ENCODE measurements at regions not wholly inside any gene's neighbourhood (a gene's known extent, or its start where the extent isn't known, plus 50 kb on each side); places are given as distances from the start of the nearest gene placed in this dataset.
"Not testable (repeated sequence)": the region's sequence is repeated elsewhere in the genome, so short reads cannot be mapped to it uniquely, and the experiment has no call there.

GRCh38 chr2:117614823-117615534 lies 199.5 kb upstream of the DDX18 start:
- no peaks in the 10 kb centered on the region for H3K4me1 ChIP-seq (ENCODE audit: insufficient read depth, low read length)
- no peak overlapping the region for H3K27ac ChIP-seq (ENCODE audit: low read length)
- no peaks in the 10 kb centered on the region for H3K36me3 ChIP-seq (ENCODE audit: insufficient read depth, low read depth, low read length)
- H3K4me3 ChIP-seq (ENCODE audit: low read length), result no peak overlapping the region
- H3K27me3 ChIP-seq (ENCODE audit: insufficient read depth, low read length), result no peaks in the 10 kb centered on the region
- no peak overlapping the region for H3K9ac ChIP-seq (ENCODE audit: low read depth, low read length)
- H3K9me3 ChIP-seq (ENCODE audit: insufficient read depth, low read depth, low read length), result no peaks in the 10 kb centered on the region

DNA sequence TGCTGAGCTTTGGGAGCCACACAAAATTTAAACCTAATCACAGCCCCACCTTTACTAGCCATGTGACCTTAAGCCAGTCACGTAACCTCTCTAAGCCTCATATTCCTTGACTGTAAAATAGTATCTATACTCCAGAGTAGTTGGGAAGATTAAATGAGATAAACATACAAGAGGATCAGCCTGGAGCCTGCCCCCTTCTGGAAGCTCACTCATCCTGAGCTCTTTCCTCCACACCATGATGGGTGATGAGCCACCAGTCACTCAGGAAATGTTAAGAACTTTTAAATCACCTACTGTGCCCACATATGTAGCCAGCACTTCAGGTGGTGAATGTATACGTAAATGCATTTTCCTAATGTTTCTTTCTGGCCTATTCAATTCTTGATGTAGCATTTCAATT lies 195.9 kb upstream of the DDX18 start:
- Histone ChIP-seq H3K9ac (ENCODE audit: low read depth, low read length) (no peak overlapping the region), H3K4me3 (ENCODE audit: low read length) (no peak overlapping the region), H3K4me1 (ENCODE audit: insufficient read depth, low read length) (peaks cover 4% of the 10 kb centered on the region; the same call in 1 of the 2 replicates), H3K36me3 (ENCODE audit: insufficient read depth, low read depth, low read length) (no peaks in the 10 kb centered on the region), H3K27ac (ENCODE audit: low read length) (no peak overlapping the region), H3K9me3 (ENCODE audit: insufficient read depth, low read depth, low read length) (no peaks in the 10 kb centered on the region), H3K27me3 (ENCODE audit: insufficient read depth, low read length) (no peaks in the 10 kb centered on the region)

GRCh38 chr2:117621326-117621725 lies 193.2 kb upstream of the DDX18 start:
- Histone ChIP-seq H3K27me3 (ENCODE audit: insufficient read depth, low read length) (no peaks in the 10 kb centered on the region), H3K4me3 (ENCODE audit: low read length) (peak overlapping the region; percentile 18), H3K9ac (ENCODE audit: low read depth, low read length) (no peak overlapping the region), H3K27ac (ENCODE audit: low read length) (no peak overlapping the region), H3K36me3 (ENCODE audit: insufficient read depth, low read depth, low read length) (no peaks in the 10 kb centered on the region), H3K9me3 (ENCODE audit: insufficient read depth, low read depth, low read length) (no peaks in the 10 kb centered on the region), H3K4me1 (ENCODE audit: insufficient read depth, low read length) (peaks cover 4% of the 10 kb centered on the region; the same call in 1 of the 2 replicates)

DNA sequence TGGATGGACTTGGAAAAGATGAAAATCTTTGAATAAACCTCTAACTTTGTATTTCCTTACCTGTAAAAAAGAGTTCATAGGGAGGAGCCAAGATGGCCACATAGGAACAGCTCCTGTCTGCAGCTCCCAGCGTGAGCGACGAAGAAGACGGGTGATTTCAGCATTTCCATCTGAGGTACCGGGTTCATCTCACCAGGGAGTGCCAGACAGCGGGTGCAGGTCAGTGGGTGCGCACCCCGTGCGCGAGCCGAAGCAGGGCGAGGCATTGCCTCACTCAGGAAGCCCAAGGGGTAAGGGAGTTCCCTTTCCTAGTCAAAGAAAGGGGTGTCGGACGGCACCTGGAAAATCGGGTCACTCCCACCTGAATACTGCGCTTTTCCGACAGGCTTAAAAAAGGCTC lies 191.3 kb upstream of the DDX18 start:
- not testable (repeated sequence) for H3K27me3 ChIP-seq (ENCODE audit: insufficient read depth, low read length); H3K9me3 ChIP-seq (ENCODE audit: insufficient read depth, low read depth, low read length); H3K4me1 ChIP-seq (ENCODE audit: insufficient read depth, low read length); H3K36me3 ChIP-seq (ENCODE audit: insufficient read depth, low read depth, low read length); H3K27ac ChIP-seq (ENCODE audit: low read length)
- Histone ChIP-seq H3K4me3 (ENCODE audit: low read length) (peak overlapping the region; percentile 63), H3K9ac (ENCODE audit: low read depth, low read length) (peak overlapping the region; percentile 81)

DNA sequence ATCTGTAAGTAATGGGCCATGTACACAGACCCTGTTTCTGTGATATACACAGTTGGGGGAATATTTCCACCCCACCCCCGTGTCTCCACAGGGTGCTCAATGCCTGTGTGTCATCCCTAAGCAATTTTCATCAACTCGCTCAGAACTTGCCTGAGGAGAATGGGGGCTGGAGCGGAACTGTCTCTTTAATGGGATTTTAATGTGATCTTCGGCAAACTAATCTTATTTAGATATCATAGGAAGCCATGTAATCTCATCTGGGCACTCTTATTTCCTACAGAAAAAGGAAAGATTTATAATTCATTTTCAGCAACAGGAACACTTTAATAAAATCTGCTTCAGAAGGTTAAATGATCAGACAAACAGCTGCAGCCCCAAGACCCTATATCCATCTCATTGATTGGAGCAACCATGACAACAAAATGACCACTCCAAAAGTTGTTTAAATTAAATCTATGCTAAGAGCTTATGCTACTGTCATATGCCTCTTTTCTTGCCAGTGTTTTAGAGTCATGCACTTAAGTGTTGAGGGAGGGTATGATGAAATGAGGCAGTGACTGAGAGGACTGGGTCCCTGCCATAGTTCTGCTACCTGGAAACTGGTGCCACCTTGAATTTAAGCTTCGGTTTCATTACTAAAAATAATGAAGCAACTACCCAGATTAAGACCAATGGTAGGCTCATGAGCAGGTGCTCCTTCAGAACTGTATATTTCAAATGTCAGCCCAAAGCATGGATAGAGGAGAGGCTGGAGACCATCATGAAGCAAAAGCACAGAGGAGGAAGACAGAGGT lies 183.1 kb upstream of the DDX18 start:
- Histone ChIP-seq H3K27ac (ENCODE audit: low read length) (no peak overlapping the region), H3K36me3 (ENCODE audit: insufficient read depth, low read depth, low read length) (no peaks in the 10 kb centered on the region), H3K27me3 (ENCODE audit: insufficient read depth, low read length) (no peaks in the 10 kb centered on the region)

DNA sequence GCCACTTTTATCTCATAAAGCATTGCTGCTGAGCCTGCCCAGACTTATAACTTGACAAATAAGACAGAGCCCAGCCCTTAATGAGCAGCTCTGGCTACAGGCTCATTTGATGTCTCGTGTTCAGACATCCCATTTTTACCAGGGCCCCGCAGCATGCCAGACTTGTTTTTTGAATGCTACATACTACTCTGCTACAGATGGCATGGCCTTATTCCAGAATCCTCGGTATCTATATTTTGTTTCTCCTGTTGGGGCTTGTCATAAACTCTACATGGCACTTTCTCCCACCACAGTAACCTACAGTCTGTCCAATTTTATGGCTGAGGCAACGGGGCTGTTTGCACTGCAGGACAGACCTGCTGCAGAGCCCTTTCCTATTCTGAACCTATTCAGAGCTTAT lies 179.0 kb upstream of the DDX18 start:
- Histone ChIP-seq H3K9ac (ENCODE audit: low read depth, low read length) (no peak overlapping the region), H3K4me1 (ENCODE audit: insufficient read depth, low read length) (no peaks in the 10 kb centered on the region), H3K36me3 (ENCODE audit: insufficient read depth, low read depth, low read length) (no peaks in the 10 kb centered on the region)

More for the DNA sequence above, 183.1 kb upstream of the DDX18 start:
- no peak overlapping the region for H3K4me3 ChIP-seq (ENCODE audit: low read length)
- H3K9ac ChIP-seq (ENCODE audit: low read depth, low read length), result no peak overlapping the region
- H3K9me3 ChIP-seq (ENCODE audit: insufficient read depth, low read depth, low read length), result no peaks in the 10 kb centered on the region
- H3K4me1 ChIP-seq (ENCODE audit: insufficient read depth, low read length), result no peaks in the 10 kb centered on the region

GRCh38 chr2:117639401-117639800 lies 175.1 kb upstream of the DDX18 start:
- Histone ChIP-seq H3K4me1 (ENCODE audit: insufficient read depth, low read length) (no peaks in the 10 kb centered on the region), H3K9ac (ENCODE audit: low read depth, low read length) (no peak overlapping the region), H3K27me3 (ENCODE audit: insufficient read depth, low read length) (no peaks in the 10 kb centered on the region), H3K4me3 (ENCODE audit: low read length) (no peak overlapping the region), H3K27ac (ENCODE audit: low read length) (no peak overlapping the region), H3K36me3 (ENCODE audit: insufficient read depth, low read depth, low read length) (no peaks in the 10 kb centered on the region), H3K9me3 (ENCODE audit: insufficient read depth, low read depth, low read length) (no peaks in the 10 kb centered on the region; the same call in 1 of the 2 replicates)

More for the DNA sequence above, 179.0 kb upstream of the DDX18 start:
- H3K27me3 ChIP-seq (ENCODE audit: insufficient read depth, low read length), result no peaks in the 10 kb centered on the region
- H3K4me3 ChIP-seq (ENCODE audit: low read length), result no peak overlapping the region
- no peaks in the 10 kb centered on the region; the same call in 1 of the 2 replicates for H3K9me3 ChIP-seq (ENCODE audit: insufficient read depth, low read depth, low read length)
- no peak overlapping the region for H3K27ac ChIP-seq (ENCODE audit: low read length)

GRCh38 chr2:117644403-117644802 lies 170.1 kb upstream of the DDX18 start:
- no peaks in the 10 kb centered on the region for H3K36me3 ChIP-seq (ENCODE audit: insufficient read depth, low read depth, low read length)
- H3K9ac ChIP-seq (ENCODE audit: low read depth, low read length), result no peak overlapping the region
- no peak overlapping the region for H3K4me3 ChIP-seq (ENCODE audit: low read length)
- no peaks in the 10 kb centered on the region for H3K4me1 ChIP-seq (ENCODE audit: insufficient read depth, low read length)
- H3K27me3 ChIP-seq (ENCODE audit: insufficient read depth, low read length), result no peaks in the 10 kb centered on the region
- H3K9me3 ChIP-seq (ENCODE audit: insufficient read depth, low read depth, low read length), result no peaks in the 10 kb centered on the region
- H3K27ac ChIP-seq (ENCODE audit: low read length), result no peak overlapping the region

- Histone ChIP-seq H3K9me3 (ENCODE audit: insufficient read depth, low read depth, low read length) (no peaks in the 10 kb centered on the region), H3K27ac (ENCODE audit: low read length) (no peak overlapping the region), H3K4me1 (ENCODE audit: insufficient read depth, low read length) (no peaks in the 10 kb centered on the region), H3K27me3 (ENCODE audit: insufficient read depth, low read length) (no peaks in the 10 kb centered on the region), H3K4me3 (ENCODE audit: low read length) (no peak overlapping the region), H3K9ac (ENCODE audit: low read depth, low read length) (no peak overlapping the region), H3K36me3 (ENCODE audit: insufficient read depth, low read depth, low read length) (no peaks in the 10 kb centered on the region)
Measured at GRCh38 chr2:117645458-117645857, 169.0 kb upstream of the DDX18 start.

DNA sequence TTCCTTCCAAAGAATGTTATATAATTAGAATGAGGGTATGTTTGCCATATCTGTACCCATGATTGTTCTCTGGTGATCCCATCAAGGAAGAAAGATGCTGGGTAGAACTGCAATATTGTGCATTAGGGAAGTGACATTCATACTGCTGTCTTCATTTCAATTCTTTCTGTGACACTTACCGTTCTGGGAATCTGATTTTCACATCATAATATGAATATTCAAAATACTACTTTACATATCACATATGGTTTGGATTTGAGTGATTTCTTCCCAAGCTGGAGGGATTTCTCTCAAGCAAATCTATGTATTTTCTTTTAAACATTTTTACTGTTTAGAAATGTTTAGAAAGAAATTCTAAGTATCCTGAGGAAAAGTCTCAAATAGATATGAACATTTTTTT lies 168.4 kb upstream of the DDX18 start:
- no peaks in the 10 kb centered on the region for H3K9me3 ChIP-seq (ENCODE audit: insufficient read depth, low read depth, low read length)
- no peak overlapping the region for H3K9ac ChIP-seq (ENCODE audit: low read depth, low read length)
- H3K4me3 ChIP-seq (ENCODE audit: low read length), result no peak overlapping the region
- H3K27ac ChIP-seq (ENCODE audit: low read length), result no peak overlapping the region
- H3K27me3 ChIP-seq (ENCODE audit: insufficient read depth, low read length), result no peaks in the 10 kb centered on the region
- H3K36me3 ChIP-seq (ENCODE audit: insufficient read depth, low read depth, low read length), result no peaks in the 10 kb centered on the region
- H3K4me1 ChIP-seq (ENCODE audit: insufficient read depth, low read length), result no peaks in the 10 kb centered on the region

DNA sequence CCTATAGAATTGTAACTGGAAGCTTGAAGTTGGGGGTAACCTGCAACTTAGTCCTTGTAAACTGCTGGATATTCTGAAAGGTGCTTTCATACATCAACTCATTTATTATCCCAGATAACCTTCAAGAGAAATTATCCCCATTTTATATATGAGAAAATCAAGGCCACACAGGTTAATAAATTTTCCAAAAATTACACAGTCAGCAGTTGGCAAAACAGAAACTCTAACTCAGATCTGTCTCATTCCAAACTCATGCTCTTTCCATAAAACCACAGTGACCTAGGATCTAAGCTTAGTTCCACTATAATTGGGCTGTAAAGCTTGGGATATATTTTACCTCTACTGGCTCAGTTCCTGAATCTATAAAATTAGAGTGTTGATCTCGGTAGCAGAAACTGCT lies 167.6 kb upstream of the DDX18 start:
- Histone ChIP-seq H3K36me3 (ENCODE audit: insufficient read depth, low read depth, low read length) (no peaks in the 10 kb centered on the region), H3K27ac (ENCODE audit: low read length) (no peak overlapping the region), H3K9me3 (ENCODE audit: insufficient read depth, low read depth, low read length) (no peaks in the 10 kb centered on the region), H3K9ac (ENCODE audit: low read depth, low read length) (no peak overlapping the region), H3K4me1 (ENCODE audit: insufficient read depth, low read length) (no peaks in the 10 kb centered on the region), H3K27me3 (ENCODE audit: insufficient read depth, low read length) (no peaks in the 10 kb centered on the region), H3K4me3 (ENCODE audit: low read length) (no peak overlapping the region)

DNA sequence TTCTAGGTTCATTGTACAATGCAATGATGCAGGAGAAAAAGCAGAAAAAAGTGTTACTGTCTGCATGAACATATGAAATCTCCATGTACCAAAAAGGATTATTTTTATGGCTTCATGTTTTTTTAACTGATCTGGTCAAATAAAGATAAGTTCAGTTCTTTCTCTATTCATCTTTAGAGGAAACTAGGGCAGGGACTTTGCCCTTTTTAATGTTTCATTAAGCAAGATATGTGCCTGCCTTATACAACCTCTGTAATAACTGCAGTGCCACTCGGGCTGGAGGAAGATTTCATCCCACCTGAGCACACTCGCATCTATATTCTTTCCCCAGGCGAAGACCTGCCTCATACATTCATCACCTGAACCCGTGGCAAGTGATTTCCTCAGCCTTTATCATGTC lies 157.9 kb upstream of the DDX18 start:
- Histone ChIP-seq H3K4me1 (ENCODE audit: insufficient read depth, low read length) (no peaks in the 10 kb centered on the region), H3K27me3 (ENCODE audit: insufficient read depth, low read length) (no peaks in the 10 kb centered on the region), H3K27ac (ENCODE audit: low read length) (no peak overlapping the region), H3K4me3 (ENCODE audit: low read length) (no peak overlapping the region), H3K9me3 (ENCODE audit: insufficient read depth, low read depth, low read length) (no peaks in the 10 kb centered on the region), H3K36me3 (ENCODE audit: insufficient read depth, low read depth, low read length) (no peaks in the 10 kb centered on the region), H3K9ac (ENCODE audit: low read depth, low read length) (no peak overlapping the region)

All from iPS-20b (cell line).